ENCODE measurements at regions not wholly inside any gene's neighbourhood (a gene's known extent, or its start where the extent isn't known, plus 50 kb on each side); places are given as distances from the start of the nearest gene placed in this dataset.
"Not testable (repeated sequence)": the region's sequence is repeated elsewhere in the genome, so short reads cannot be mapped to it uniquely, and the experiment has no call there.

DNA sequence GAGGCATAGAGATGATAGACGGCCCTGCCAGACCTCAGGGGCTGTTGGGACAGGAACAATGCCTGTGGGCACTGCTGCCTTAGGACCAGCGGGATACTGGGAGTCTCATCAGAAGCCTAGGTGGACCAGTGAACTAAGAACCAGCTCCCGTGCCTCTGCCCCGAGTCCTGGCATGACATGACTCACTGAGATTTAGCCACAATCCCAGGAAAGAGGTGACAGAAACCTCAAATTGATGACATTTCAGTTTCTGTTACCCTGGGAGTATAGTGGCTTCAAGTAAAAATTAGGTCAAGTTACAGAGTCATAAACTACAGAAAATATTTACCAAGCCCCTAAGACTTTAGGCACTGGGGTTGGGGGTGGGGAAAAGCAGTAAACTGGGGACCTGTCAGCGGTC lies 74.6 kb upstream of the GADD45A start:
- in situ Hi-C loops (cut with HindIII; ENCODE audit: low sequenced_read_pairs): no loop called here

- in situ Hi-C loops (cut with HindIII; ENCODE audit: low sequenced_read_pairs): no loop called here
Measured at GRCh38 chr1:67611846-67612245, 73.2 kb upstream of the GADD45A start.

DNA sequence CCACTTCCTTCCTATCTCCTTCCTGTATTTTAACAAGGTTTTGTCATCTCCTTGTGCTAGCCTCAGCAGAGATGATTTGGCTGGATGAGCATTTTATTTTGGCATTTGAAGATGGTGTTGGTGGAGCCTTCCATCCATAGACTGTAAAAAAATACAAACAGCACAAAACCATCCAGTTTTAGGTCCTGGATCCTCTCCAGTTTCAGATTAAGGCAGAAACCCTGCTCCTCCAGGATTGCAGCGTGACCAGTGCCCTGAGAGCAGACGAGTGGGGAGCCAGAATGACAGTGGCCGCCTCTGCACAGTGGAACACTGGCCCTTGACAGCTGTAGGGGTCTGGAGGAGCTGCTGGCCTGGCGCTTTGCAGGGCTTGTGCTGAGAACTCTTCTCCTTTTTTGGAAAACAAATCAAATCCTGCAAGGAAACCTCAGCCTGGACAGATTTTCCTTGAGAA lies 72.2 kb upstream of the GADD45A start:
- in situ Hi-C loops (cut with HindIII; ENCODE audit: low sequenced_read_pairs): no loop called here

GRCh38 chr1:67613479-67613878 lies 71.5 kb upstream of the GADD45A start:
- in situ Hi-C loops (cut with HindIII; ENCODE audit: low sequenced_read_pairs): not testable (repeated sequence)

- in situ Hi-C loops (cut with HindIII; ENCODE audit: low sequenced_read_pairs): no loop called here
Measured at GRCh38 chr1:67614511-67614934, 70.5 kb upstream of the GADD45A start.

- in situ Hi-C loops (cut with HindIII; ENCODE audit: low sequenced_read_pairs): no loop called here
Measured at GRCh38 chr1:67615886-67616285, 69.1 kb upstream of the GADD45A start.

GRCh38 chr1:67616394-67616985 lies 68.5 kb upstream of the GADD45A start:
- in situ Hi-C loops (cut with HindIII; ENCODE audit: low sequenced_read_pairs): no loop called here

DNA sequence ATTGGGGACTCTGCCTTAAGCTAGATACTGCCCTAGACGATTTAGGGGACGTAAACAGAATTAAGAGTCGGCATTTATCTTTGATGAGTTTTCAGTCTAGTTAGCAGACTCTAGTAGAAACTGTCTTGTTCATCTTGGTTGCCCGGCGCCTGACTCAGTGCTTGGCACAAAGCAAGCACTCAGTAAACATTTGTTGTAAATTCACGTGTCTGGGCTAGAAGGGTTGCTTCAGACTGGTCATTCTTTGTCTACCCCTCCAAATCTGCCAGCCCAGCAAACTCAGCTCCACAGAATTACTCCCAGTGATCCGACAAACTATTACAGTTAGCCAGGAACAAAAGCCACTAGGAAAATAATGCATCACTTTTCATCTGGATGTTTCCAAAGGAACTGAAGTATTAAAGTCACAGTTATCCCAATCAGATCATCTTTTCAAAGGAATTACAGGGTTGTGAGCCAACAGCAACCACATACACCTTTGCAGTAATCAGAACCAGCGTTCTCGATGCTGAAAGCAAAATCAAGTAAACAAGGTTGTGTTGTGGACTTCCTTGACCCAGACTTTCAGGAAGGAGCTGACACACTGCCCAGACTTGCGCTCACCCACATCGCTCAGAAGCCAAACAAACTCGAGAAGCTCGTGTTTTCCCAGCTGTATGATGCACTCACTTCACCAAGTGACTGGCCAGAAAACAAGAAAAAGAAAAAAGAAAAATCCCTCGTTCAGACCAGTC lies 66.5 kb upstream of the GADD45A start:
- in situ Hi-C loops (cut with HindIII; ENCODE audit: low sequenced_read_pairs): no loop called here

- in situ Hi-C loops (cut with HindIII; ENCODE audit: low sequenced_read_pairs): no loop called here
Measured at GRCh38 chr1:67619080-67619479, 65.9 kb upstream of the GADD45A start.

- in situ Hi-C loops (cut with HindIII; ENCODE audit: low sequenced_read_pairs): no loop called here
Measured at GRCh38 chr1:67623906-67624305, 61.1 kb upstream of the GADD45A start.

GRCh38 chr1:67624680-67625079 lies 60.3 kb upstream of the GADD45A start:
- in situ Hi-C loops (cut with HindIII; ENCODE audit: low sequenced_read_pairs): no loop called here

GRCh38 chr1:67626090-67626860 lies 58.7 kb upstream of the GADD45A start:
- in situ Hi-C loops (cut with HindIII; ENCODE audit: low sequenced_read_pairs): no loop called here

DNA sequence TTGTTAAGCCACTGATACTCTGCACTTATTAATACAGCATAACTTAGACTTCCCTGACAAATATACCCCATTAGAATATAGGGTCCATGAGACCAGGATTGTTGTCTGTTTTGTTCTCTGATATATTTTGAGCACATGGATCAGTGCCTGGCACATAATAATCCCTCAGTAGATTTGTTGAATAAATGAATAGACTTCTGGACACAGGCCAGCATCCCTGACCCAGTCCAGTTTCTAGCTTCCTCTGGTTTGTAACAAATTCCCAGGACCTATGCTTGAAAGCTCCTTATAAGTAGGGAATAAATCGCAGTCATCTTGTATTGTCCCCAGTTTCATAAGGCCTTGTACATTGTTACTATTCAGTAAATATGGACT lies 58.2 kb upstream of the GADD45A start:
- in situ Hi-C loops (cut with HindIII; ENCODE audit: low sequenced_read_pairs): no loop called here

GRCh38 chr1:67627336-67627735 lies 57.7 kb upstream of the GADD45A start:
- in situ Hi-C loops (cut with HindIII; ENCODE audit: low sequenced_read_pairs): no loop called here

GRCh38 chr1:67627906-67628305 lies 57.1 kb upstream of the GADD45A start:
- in situ Hi-C loops (cut with HindIII; ENCODE audit: low sequenced_read_pairs): no loop called here

GRCh38 chr1:67629370-67630075 lies 55.5 kb upstream of the GADD45A start:
- in situ Hi-C loops (cut with HindIII; ENCODE audit: low sequenced_read_pairs): no loop called here

DNA sequence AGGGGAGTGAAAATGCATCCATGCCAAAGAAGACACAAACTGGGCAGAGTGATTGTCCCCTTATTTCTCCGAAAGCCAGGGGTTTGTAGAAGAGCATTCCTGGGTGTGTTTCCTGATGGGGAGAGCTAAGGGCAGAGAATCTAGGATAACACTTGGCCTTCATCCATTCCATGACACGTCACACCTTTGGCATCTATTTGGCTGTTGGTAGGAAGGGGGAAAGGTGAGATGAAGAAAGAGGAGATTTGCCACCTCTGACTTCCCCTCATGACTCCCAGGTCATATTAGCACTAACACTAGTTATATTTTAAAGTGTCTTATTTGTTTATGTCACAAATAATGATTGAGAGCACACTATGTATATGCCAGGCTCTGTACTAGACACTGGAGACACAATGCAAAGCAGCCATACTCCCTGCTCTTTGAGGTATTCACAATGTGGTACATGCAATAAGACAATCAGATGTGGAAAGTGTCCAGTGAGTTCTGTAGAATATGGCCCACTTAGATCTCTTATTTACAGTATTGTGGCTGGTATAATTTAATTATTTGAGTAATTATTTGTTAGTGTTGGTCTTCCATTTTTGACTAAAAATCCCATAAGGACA lies 54.5 kb upstream of the GADD45A start:
- in situ Hi-C loops (cut with HindIII; ENCODE audit: low sequenced_read_pairs): no loop called here

DNA sequence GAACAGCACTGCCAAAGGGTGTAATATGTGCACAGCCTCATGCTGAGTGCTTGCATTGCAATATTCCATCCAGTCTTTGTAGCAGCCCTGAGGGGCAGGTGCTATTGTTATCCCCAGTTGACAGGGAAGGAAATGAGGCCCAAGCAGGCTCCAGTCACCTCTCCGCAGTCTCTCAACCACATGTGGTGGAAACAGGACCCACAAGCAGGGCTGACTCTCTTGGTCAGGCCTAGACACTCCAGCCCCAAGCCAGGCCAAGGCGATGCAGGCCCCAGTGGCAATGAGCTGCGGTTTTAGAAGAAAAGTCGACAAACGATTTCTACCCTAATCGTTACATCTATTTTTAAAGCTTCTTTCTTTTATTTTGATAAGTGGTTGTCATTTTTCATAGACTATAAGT lies 52.6 kb upstream of the GADD45A start:
- in situ Hi-C loops (cut with HindIII; ENCODE audit: low sequenced_read_pairs): no loop called here

- in situ Hi-C loops (cut with HindIII; ENCODE audit: low sequenced_read_pairs): no loop called here
Measured at GRCh38 chr1:67632811-67633655, 52.0 kb upstream of the GADD45A start.

DNA sequence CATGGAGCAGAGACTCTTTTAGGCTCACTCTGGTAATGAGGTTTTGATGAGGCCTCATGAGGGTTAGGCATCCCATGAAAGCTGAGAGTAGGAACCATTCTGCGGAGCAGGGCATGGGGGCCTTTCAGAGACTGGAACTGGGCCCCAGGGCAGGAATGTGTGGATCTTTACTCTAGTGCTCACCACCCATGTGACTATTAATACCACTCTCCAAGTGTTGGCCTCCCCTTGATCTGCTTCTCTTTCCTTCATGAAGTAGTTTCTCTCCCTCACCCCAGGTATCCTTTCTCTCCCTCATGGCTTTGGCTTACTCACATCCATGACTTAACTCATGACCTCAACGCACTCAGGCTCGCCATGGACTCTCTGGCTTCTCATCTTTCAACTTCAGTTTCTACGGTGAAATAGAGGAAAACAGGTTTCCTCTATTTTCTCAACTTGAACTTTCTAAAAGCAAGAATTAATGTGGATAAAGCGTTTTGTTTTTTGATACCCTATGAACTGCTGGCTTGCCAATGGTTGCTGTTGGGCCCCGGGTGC lies 50.5 kb upstream of the GADD45A start:
- in situ Hi-C loops (cut with HindIII; ENCODE audit: low sequenced_read_pairs): no loop called here
